K562 (cell line): ENCODE measurements at regions not wholly inside any gene's neighbourhood (a gene's known extent, or its start where the extent isn't known, plus 50 kb on each side); places are given as distances from the start of the nearest gene placed in this dataset.
A peak's percentile ranks its signal among the peaks of the same experiment; 100 is the strongest.

Source experiments
- ATAC-seq: fragments of 200-7000 bp; cut with Tn5 transposase; 3 replicates; pipeline ENCODE4 v1.9.1; 2020; ENCODE audit warnings: moderate library complexity
- BruUV-seq: library from RNA; stranded (reverse); fragments of 400-500 nt; replicated peaks from 2 replicates; lab custom pipeline; 2021; lab: Mats Ljungman, UMichigan
- CTCF ChIA-PET: fragments of 300-600 bp; formaldehyde crosslinking; extraction: SDS; loops from one replicate; lab custom pipeline; 2021; ENCODE audit warnings: low intra/inter-chr PET ratio; lab: Yijun Ruan, JAX
- POLR2A ChIA-PET: fragments of 300-600, 350-650 bp; sonication (Branson Sonifier 250); formaldehyde crosslinking; extraction: SDS; loops from one replicate; lab custom pipeline; 2021; ENCODE audit warnings: antibody characterized with exemption, inconsistent platforms; lab: Yijun Ruan, JAX
- DNase-seq, 4 experiments: peaks; one replicate each; pipeline versions ENCODE4 v3.0.0 to v3.0.0-alpha.2; 2011 to 2018; ENCODE audit warnings: low spot score in 3 of 4, mixed read lengths in 3 of 4; ENCODE audit errors: extremely low read depth in 1 of 4
- FAIRE-seq: peaks from 2 replicates; lab custom pipeline; 2011; peaks lifted over from hg19 to GRCh38; lab: Jason Lieb, UNC
- H2AFZ ChIP-seq: 2 replicates; pipeline ENCODE4 v1.6.0; 2011; ENCODE audit warnings: low read depth, low read length, control low read depth, inconsistent platforms
- H3K27ac ChIP-seq: fragments of 200-600 bp; 3 replicates; pipeline ENCODE4 v1.8.0; 2011; ENCODE audit warnings: low read depth, mild to moderate bottlenecking, control low read depth, inconsistent platforms, low read length, moderate library complexity, mixed read lengths; ENCODE audit errors: extremely low read depth
- H3K27me3 ChIP-seq, 2 experiments: fragments of 300-600 bp in 1 of 2; 2 replicates in 1 of 2; 3 replicates in 1 of 2; pipeline versions ENCODE4 v1.6.0 to v1.8.0; 2011; ENCODE audit warnings: inconsistent platforms in 2 of 2, low read length in 2 of 2, mild to moderate bottlenecking in 1 of 2, mixed read lengths in 1 of 2, moderate library complexity in 1 of 2; ENCODE audit not compliant: control insufficient read depth in 2 of 2, insufficient read depth in 2 of 2
- H3K36me3 ChIP-seq: fragments of 300-600 bp; 3 replicates; pipeline ENCODE4 v1.8.0; 2011; ENCODE audit warnings: mild to moderate bottlenecking, low read length, inconsistent platforms; ENCODE audit not compliant: control insufficient read depth, insufficient read depth
- H3K4me1 ChIP-seq, 2 experiments: fragments of 200-600 bp in 1 of 2; replicated peaks in 1 of 2; 2 replicates in 1 of 2; 3 replicates in 1 of 2; pipeline versions ENCODE4 v1.5.1 to v1.8.0; 2011; ENCODE audit warnings: inconsistent platforms in 2 of 2, low read length in 2 of 2, mild to moderate bottlenecking in 1 of 2, mixed read lengths in 1 of 2, moderate library complexity in 1 of 2; ENCODE audit not compliant: control insufficient read depth in 2 of 2, insufficient read depth in 2 of 2
- H3K4me2 ChIP-seq: 2 replicates; pipeline ENCODE4 v1.6.1; 2011; ENCODE audit warnings: low read length, control low read depth, inconsistent platforms, mixed read lengths; ENCODE audit not compliant: insufficient read depth
- H3K4me3 ChIP-seq: fragments of 200-600 bp; sonication (generic), shearing (Covaris generic); 2 replicates; pipeline ENCODE4 v1.5.1; 2016; ENCODE audit warnings: control low read depth, inconsistent platforms
- H3K79me2 ChIP-seq: fragments of 200-600 bp; 3 replicates; pipeline ENCODE4 v1.8.0; 2011; ENCODE audit warnings: low read length, inconsistent platforms; ENCODE audit not compliant: control insufficient read depth, insufficient read depth
- H3K9ac ChIP-seq, 2 experiments: 2 replicates each; pipeline versions ENCODE4 v1.6.0 to v1.6.1; 2011; ENCODE audit warnings: low read depth in 2 of 2, low read length in 2 of 2, control low read depth in 1 of 2, inconsistent platforms in 1 of 2, mild to moderate bottlenecking in 1 of 2, mixed read lengths in 1 of 2; ENCODE audit not compliant: insufficient read depth in 1 of 2
- H3K9me1 ChIP-seq: one replicate; pipeline ENCODE4 v1.6.0; 2011; ENCODE audit warnings: inconsistent platforms, mild to moderate bottlenecking, low read length, moderate library complexity; ENCODE audit not compliant: control insufficient read depth, insufficient read depth
- H3K9me3 ChIP-seq: replicated peaks from 2 replicates; pipeline ENCODE4 v1.5.1; 2011; ENCODE audit warnings: low read depth, low read length, inconsistent platforms; ENCODE audit not compliant: control insufficient read depth, insufficient read depth
- H4K20me1 ChIP-seq: replicated peaks from 2 replicates; pipeline ENCODE4 v1.6.1; 2011; ENCODE audit warnings: low read length, inconsistent platforms, mixed read lengths; ENCODE audit not compliant: control insufficient read depth, insufficient read depth
- BHLHE40 ChIP-seq: IDR thresholded peaks from 2 replicates; pipeline ENCODE4 v1.6.1; 2011; ENCODE audit warnings: low read length, improper control_type of control experiment
- CBFA2T2 ChIP-seq: fragments of 450-650 bp; conservative IDR thresholded peaks from 2 replicates; pipeline ENCODE4 v1.6.1; 2017; ENCODE audit warnings: mild to moderate bottlenecking
- CGGBP1 ChIP-seq: fragments of 250-450 bp; sonication (Bioruptor Pico); IDR thresholded peaks from 2 replicates; pipeline ENCODE4 v1.9.0; 2021; ENCODE audit warnings: mild to moderate bottlenecking
- DLX4 ChIP-seq: fragments of 250-450 bp; sonication (Bioruptor Pico); IDR thresholded peaks from 2 replicates; pipeline ENCODE4 v1.6.1; 2021; ENCODE audit warnings: mild to moderate bottlenecking
- HDAC1 ChIP-seq, 2 experiments: fragments of 450-650 bp; IDR thresholded peaks; 2 replicates each; pipeline ENCODE4 v1.6.1; 2016 to 2017; ENCODE audit warnings: inconsistent platforms in 1 of 2, mild to moderate bottlenecking in 1 of 2, moderate library complexity in 1 of 2
- PKNOX1 ChIP-seq: fragments of 450-650 bp; IDR thresholded peaks from 2 replicates; pipeline ENCODE4 v1.6.1; 2016
- SREBF1 ChIP-seq: fragments of 150-350 bp; IDR thresholded peaks from 2 replicates; pipeline ENCODE4 v1.6.1; 2014; ENCODE audit warnings: antibody characterized with exemption, low read depth, low read length, borderline replicate concordance
- TCF7 ChIP-seq: sonication (generic); IDR thresholded peaks from 2 replicates; pipeline ENCODE4 v1.6.1; 2016; ENCODE audit warnings: antibody characterized with exemption, borderline replicate concordance
- USF1 ChIP-seq: sonication (generic); formaldehyde crosslinking; IDR thresholded peaks from 2 replicates; pipeline ENCODE4 v1.9.0; 2022; ENCODE audit warnings: mild to moderate bottlenecking, missing genetic modification reagents
- ZNF121 ChIP-seq: sonication (generic); formaldehyde crosslinking; conservative IDR thresholded peaks from 2 replicates; pipeline ENCODE4 v1.8.0; 2022; ENCODE audit warnings: missing genetic modification reagents
- WGBS: fragments of 100-300 bp; shearing (Covaris generic); methylation state at CpG from one replicate; pipeline ENCODE4 v1.1.6; 2016; ENCODE audit warnings: low coverage, mixed read lengths; ENCODE audit not compliant: insufficient coverage; ENCODE audit errors: missing lambda C conversion rate; 5-methylcytosine and 5-hydroxymethylcytosine counted together
- in situ Hi-C: fragments of 300-500 bp; cut with MboI; formaldehyde crosslinking; loops from 4 replicates; pipeline ENCODE4 v1.15.0; 2018; ENCODE audit warnings: inconsistent platforms, mixed read lengths
- intact Hi-C: fragments of 100-400 bp; cut with micrococcal nuclease; formaldehyde crosslinking; loops from 2 replicates; pipeline ENCODE4 v1.14.2; 2022

GRCh38 chr7:98515201-98515600 is 101.9 kb upstream of the NPTX2 start:
- TF ChIP-seq ZNF121 (CRISPR knock-in tag) (peak; percentile 50), CGGBP1 (CRISPR knock-in tag) (no peak)
- ATAC-seq (no peak), DNase-seq (no peak), FAIRE-seq (no peak)
- in situ Hi-C loops, result no loop called here
- H3K4me2 ChIP-seq, result no peak overlapping the region
- ChIA-PET CTCF (no interaction called here), POLR2A (interaction anchor here (0.6 to 1.2 kb wide), 2 partner anchors 8 to 15 kb away, joined by 3 to 7 read pairs; no protein-coding TSS in a partner anchor)
- H3K9ac ChIP-seq, result no peak overlapping the region
- H3K79me2 ChIP-seq, result no peaks in the 10 kb centered on the region
- H3K4me3 ChIP-seq, result no peak overlapping the region
- H3K4me1 ChIP-seq, result peaks cover 0 to 2% of the 10 kb centered on the region in 2 experiments; a peak in 1 of 5 replicates
- no peak overlapping the region for H2AFZ ChIP-seq
- H3K36me3 ChIP-seq, result no peaks in the 10 kb centered on the region
- intact Hi-C loops, result no loop called here
- H3K27ac ChIP-seq, result no peak overlapping the region
- no peaks in the 10 kb centered on the region for H3K9me1 ChIP-seq
- H4K20me1 ChIP-seq, result no peaks in the 10 kb centered on the region
- BruUV-seq, result no TSS peak
- peaks cover 0 to 10% of the 10 kb centered on the region in 2 experiments; a peak in 1 of 5 replicates for H3K27me3 ChIP-seq
- no peaks in the 10 kb centered on the region for H3K9me3 ChIP-seq
- WGBS, result 1% methylated on average over 4 of the region's 4 CpGs

GRCh38 chr7:98514211-98515031 is 102.7 kb upstream of the NPTX2 start:
- CTCF ChIA-PET, result no interaction called here
- no peak for TF ChIP-seq DLX4 (CRISPR knock-in tag)
- peak; percentile 47 for TF ChIP-seq CBFA2T2
- TF ChIP-seq PKNOX1, result peak; percentile 94
- TF ChIP-seq HDAC1 (IDR thresholded peaks at IDR 0.05), result no peak
- peak; percentile 33; the same call in 1 of the 2 replicates for TF ChIP-seq BHLHE40
- no peak for TF ChIP-seq SREBF1
- TF ChIP-seq USF1 (CRISPR knock-in tag), result peak; percentile 88
- TF ChIP-seq TCF7, result no peak

More at GRCh38 chr7:98514211-98515031, 102.7 kb upstream of the NPTX2 start:
- POLR2A ChIA-PET, result interaction anchor here (0.6 to 1.2 kb wide), 3 partner anchors 11 to 377 kb away, joined by 3 to 7 read pairs (median 4); no protein-coding TSS in a partner anchor
- in situ Hi-C loops, result no loop called here
- Histone ChIP-seq H3K79me2 (no peaks in the 10 kb centered on the region), H3K27me3 (peaks cover 0 to 10% of the 10 kb centered on the region in 2 experiments; a peak in 1 of 5 replicates), H3K36me3 (no peaks in the 10 kb centered on the region), H2AFZ (peak overlapping the region; percentile 44), H4K20me1 (no peaks in the 10 kb centered on the region), H3K9ac (no peak overlapping the region; a peak in 1 of 4 replicates), H3K4me3 (no peak overlapping the region), H3K9me3 (no peaks in the 10 kb centered on the region), H3K4me1 (peaks cover 0 to 2% of the 10 kb centered on the region in 2 experiments; a peak in 1 of 5 replicates), H3K9me1 (no peaks in the 10 kb centered on the region), H3K27ac (no peak overlapping the region), H3K4me2 (peak overlapping the region; percentile 25; the same call in 1 of the 2 replicates)
- FAIRE-seq (peak; percentile 85), DNase-seq (peak; percentile 34 to 77 (median 67)), ATAC-seq (peak; percentile 93)
- no TSS peak for BruUV-seq
- intact Hi-C loops, result no loop called here
- 2% methylated on average over 15 of the region's 16 CpGs for WGBS
